GM23338 (cell line): ENCODE measurements at regions not wholly inside any gene's neighbourhood (a gene's known extent, or its start where the extent isn't known, plus 50 kb on each side); places are given as distances from the start of the nearest gene placed in this dataset.

Source experiments
- ATAC-seq: fragments of 200-7000 bp; cut with Tn5 transposase; 3 replicates; pipeline ENCODE4 v1.9.1; 2020
- DNase-seq: peaks from one replicate; pipeline ENCODE4 v3.0.0-alpha.2; 2015; ENCODE audit warnings: low spot score
- H2AFZ ChIP-seq: fragments of 200-600 bp; sonication (generic); 2 replicates; pipeline ENCODE4 v1.8.0; 2016; ENCODE audit warnings: antibody characterized with exemption, mild to moderate bottlenecking, moderate library complexity
- H3F3A ChIP-seq: fragments of 200-600 bp; sonication (generic); replicated peaks from 2 replicates; pipeline ENCODE4 v1.8.0; 2017; ENCODE audit warnings: antibody characterized with exemption, mixed run types, low read depth
- H3K27ac ChIP-seq: fragments of 200-600 bp; sonication (generic); 2 replicates; pipeline ENCODE4 v1.6.1; 2016; ENCODE audit warnings: low read depth
- H3K27me3 ChIP-seq: fragments of 200-600 bp; sonication (generic); 2 replicates; pipeline ENCODE4 v1.8.0; 2016; ENCODE audit warnings: mild to moderate bottlenecking, mixed run types, moderate library complexity; ENCODE audit not compliant: insufficient read depth
- H3K36me3 ChIP-seq: fragments of 200-600 bp; sonication (generic); 2 replicates; pipeline ENCODE4 v1.8.0; 2016; ENCODE audit warnings: mild to moderate bottlenecking; ENCODE audit not compliant: insufficient read depth
- H3K4me1 ChIP-seq: fragments of 200-600 bp; sonication (generic); 2 replicates; pipeline ENCODE4 v1.8.0; 2016; ENCODE audit warnings: mild to moderate bottlenecking, moderate library complexity; ENCODE audit not compliant: insufficient read depth
- H3K4me2 ChIP-seq: fragments of 200-600 bp; sonication (generic); 2 replicates; pipeline ENCODE4 v1.7.1; 2017; ENCODE audit warnings: mixed run types
- H3K4me3 ChIP-seq: fragments of 200-600 bp; sonication (generic); 2 replicates; pipeline ENCODE4 v1.6.1; 2016; ENCODE audit warnings: mixed run types
- H3K79me2 ChIP-seq: fragments of 200-600 bp; sonication (generic); replicated peaks from 2 replicates; pipeline ENCODE4 v1.8.0; 2017; ENCODE audit warnings: mild to moderate bottlenecking; ENCODE audit not compliant: insufficient read depth
- H3K9me2 ChIP-seq: fragments of 200-600 bp; sonication (generic); 2 replicates; pipeline ENCODE4 v1.8.0; 2017; ENCODE audit not compliant: insufficient read depth
- H4K20me1 ChIP-seq: fragments of 200-600 bp; sonication (generic); replicated peaks from 2 replicates; pipeline ENCODE4 v1.8.0; 2017; ENCODE audit warnings: mild to moderate bottlenecking; ENCODE audit not compliant: insufficient read depth
- H3K27ac Mint-ChIP-seq: 2 replicates; pipeline ENCODE4 v1.8.0; 2020; ENCODE audit warnings: inconsistent platforms, mild to moderate bottlenecking, moderate library complexity, mixed read lengths
- H3K27me3 Mint-ChIP-seq: 3 replicates; pipeline ENCODE4 v1.8.0; 2022; ENCODE audit warnings: low read depth, mild to moderate bottlenecking, moderate library complexity, mixed read lengths, inconsistent platforms; ENCODE audit not compliant: insufficient read depth, poor library complexity
- H3K36me3 Mint-ChIP-seq: 3 replicates; pipeline ENCODE4 v1.8.0; 2021; ENCODE audit warnings: low read depth, mild to moderate bottlenecking, inconsistent platforms, moderate library complexity, mixed read lengths
- H3K4me1 Mint-ChIP-seq: 3 replicates; pipeline ENCODE4 v1.8.0; 2020; ENCODE audit warnings: mild to moderate bottlenecking, inconsistent platforms, mixed read lengths
- H3K4me3 Mint-ChIP-seq: 3 replicates; pipeline ENCODE4 v1.8.0; 2021; ENCODE audit warnings: moderate library complexity, mild to moderate bottlenecking, inconsistent platforms, mixed read lengths
- H3K9me3 Mint-ChIP-seq: 3 replicates; pipeline ENCODE4 v1.8.0; 2020; ENCODE audit warnings: moderate library complexity, mild to moderate bottlenecking, inconsistent platforms, mixed read lengths
- CREB1 ChIP-seq: fragments of 250-450 bp; sonication (Bioruptor Pico); IDR thresholded peaks from 2 replicates; pipeline ENCODE4 v1.5.0; 2020; ENCODE audit warnings: low read depth, mild to moderate bottlenecking, moderate library complexity
- CTCF ChIP-seq, 2 experiments: fragments of 200-600 bp in 1 of 2; sonication (generic) in 1 of 2; conservative IDR thresholded peaks; 2 replicates each; pipeline versions ENCODE4 v1.5.1 to v1.6.1; 2016 to 2017; ENCODE audit warnings: antibody characterized with exemption in 2 of 2, low read depth in 2 of 2, mild to moderate bottlenecking in 2 of 2, moderate library complexity in 1 of 2
- EZH2 ChIP-seq: fragments of 200-600 bp; sonication (generic); IDR thresholded peaks from one replicate; pipeline ENCODE4 v1.8.0; 2017; ENCODE audit warnings: antibody characterized with exemption, mild to moderate bottlenecking, low read depth; ENCODE audit not compliant: unreplicated experiment
- EZH2phosphoT487 ChIP-seq: fragments of 200-600 bp; sonication (generic); IDR thresholded peaks from one replicate; pipeline ENCODE4 v1.8.1; 2018; ENCODE audit warnings: antibody characterized with exemption; ENCODE audit not compliant: unreplicated experiment
- JUNB ChIP-seq: IDR thresholded peaks from one replicate; pipeline ENCODE4 v1.6.1; 2016; ENCODE audit warnings: antibody characterized with exemption; ENCODE audit not compliant: unreplicated experiment
- STAT1 ChIP-seq: IDR thresholded peaks from one replicate; pipeline ENCODE4 v1.6.1; 2016; ENCODE audit warnings: antibody characterized with exemption; ENCODE audit not compliant: unreplicated experiment
- ZNF114 ChIP-seq: fragments of 250-450 bp; sonication (Bioruptor Pico); IDR thresholded peaks from 2 replicates; pipeline ENCODE4 v1.5.0; 2020; ENCODE audit warnings: mild to moderate bottlenecking, moderate library complexity
- ZNF331 ChIP-seq: fragments of 250-450 bp; sonication (Bioruptor Pico); IDR thresholded peaks from 2 replicates; pipeline ENCODE4 v1.5.0; 2020; ENCODE audit warnings: low read depth, mild to moderate bottlenecking, moderate library complexity
- ZNF462 ChIP-seq: fragments of 250-450 bp; sonication (Bioruptor Pico); IDR thresholded peaks from 2 replicates; pipeline ENCODE4 v1.5.0; 2020; ENCODE audit warnings: mild to moderate bottlenecking, moderate library complexity

GRCh38 chr7:109127145-109127544 lies 557.5 kb downstream of the DNAJB9 start (continued):
- TF ChIP-seq ZNF331 (CRISPR knock-in tag) (no peak), ZNF462 (CRISPR knock-in tag) (no peak), STAT1 (no peak), CREB1 (CRISPR knock-in tag) (no peak), ZNF114 (no peak), JUNB (no peak), CTCF (conservative IDR thresholded peaks at IDR 0.05; ENCODE audit: low read depth in 2 of 2) (no peak)

GRCh38 chr7:109131141-109131540 lies 561.5 kb downstream of the DNAJB9 start:
- ATAC-seq, result no peak
- peaks cover 2% of the 10 kb centered on the region for H3K27me3 Mint-ChIP-seq
- no peak for TF ChIP-seq EZH2
- no peak for TF ChIP-seq ZNF114
- no peak for TF ChIP-seq ZNF462 (CRISPR knock-in tag)
- TF ChIP-seq JUNB, result no peak
- no peak for TF ChIP-seq EZH2phosphoT487

More at GRCh38 chr7:109131141-109131540, 561.5 kb downstream of the DNAJB9 start:
- H2AFZ ChIP-seq, result no peak overlapping the region
- no peaks in the 10 kb centered on the region for H3K79me2 ChIP-seq
- H3K4me1 Mint-ChIP-seq, result peaks cover 29% of the 10 kb centered on the region
- peaks cover 26% of the 10 kb centered on the region for H3K4me1 ChIP-seq
- H3K4me3 Mint-ChIP-seq, result no peak overlapping the region
- DNase-seq, result no peak
- no peak overlapping the region for H3K4me3 ChIP-seq
- no peaks in the 10 kb centered on the region for H3K27me3 ChIP-seq
- H3K27ac ChIP-seq, result no peak overlapping the region
- H3K4me2 ChIP-seq, result no peak overlapping the region
- H3K36me3 ChIP-seq, result no peaks in the 10 kb centered on the region
- H3K36me3 Mint-ChIP-seq, result peaks cover 12% of the 10 kb centered on the region; the same call in 2 of the 3 replicates
- peaks cover 15% of the 10 kb centered on the region for H3K9me3 Mint-ChIP-seq
- peaks cover 6% of the 10 kb centered on the region for H3K9me2 ChIP-seq
- H3K27ac Mint-ChIP-seq, result no peak overlapping the region
- H4K20me1 ChIP-seq, result no peaks in the 10 kb centered on the region
- no peaks in the 10 kb centered on the region for H3F3A ChIP-seq
